Occipital lobe (tissue), 1 donor: ENCODE measurements at regions not wholly inside any gene's neighbourhood (a gene's known extent, or its start where the extent isn't known, plus 50 kb on each side); places are given as distances from the start of the nearest gene placed in this dataset.

ENCODE experiments used
- DNase-seq: peaks from one replicate; lab custom pipeline; 2025; lab: John Stamatoyannopoulos, UW

DNA sequence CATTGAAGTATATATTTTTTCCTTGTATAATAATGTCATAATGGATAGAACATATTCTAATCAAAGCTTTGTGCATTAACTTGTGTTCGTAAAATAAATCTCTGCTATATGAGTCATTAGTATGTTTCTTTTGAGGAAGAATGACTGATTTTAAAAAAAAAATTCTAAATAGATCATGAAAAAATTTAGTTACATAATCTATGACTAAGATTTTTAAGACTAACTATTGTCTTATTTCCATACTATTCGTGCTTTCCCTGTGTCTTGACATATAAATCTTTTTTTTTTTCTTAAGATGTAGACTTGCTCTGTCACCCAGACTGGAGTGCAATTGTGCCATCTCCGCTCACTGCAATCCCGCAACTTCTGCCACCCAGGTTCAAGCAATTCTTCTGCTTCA is 226.1 kb downstream of the DSEL start:
- no peak for DNase-seq

DNA sequence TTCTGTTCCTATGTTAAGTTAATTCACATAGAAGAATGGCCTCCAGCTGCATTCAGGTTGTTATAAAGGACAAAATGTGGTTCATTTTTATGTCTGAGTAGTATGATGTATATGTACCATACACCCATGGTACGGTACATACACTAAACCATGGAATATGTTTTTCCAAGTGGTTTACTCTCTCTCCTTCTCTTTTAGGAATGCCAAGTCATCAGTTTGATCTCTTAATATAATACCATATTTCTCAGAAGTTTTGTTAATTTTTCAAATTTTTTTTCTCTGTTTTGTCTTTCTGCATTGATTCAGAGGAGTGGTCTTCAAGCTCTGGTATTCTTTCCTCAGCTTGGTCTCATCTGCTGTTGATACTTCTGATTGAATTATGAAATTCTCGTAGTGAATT is 230.9 kb downstream of the DSEL start:
- no peak for DNase-seq

DNA sequence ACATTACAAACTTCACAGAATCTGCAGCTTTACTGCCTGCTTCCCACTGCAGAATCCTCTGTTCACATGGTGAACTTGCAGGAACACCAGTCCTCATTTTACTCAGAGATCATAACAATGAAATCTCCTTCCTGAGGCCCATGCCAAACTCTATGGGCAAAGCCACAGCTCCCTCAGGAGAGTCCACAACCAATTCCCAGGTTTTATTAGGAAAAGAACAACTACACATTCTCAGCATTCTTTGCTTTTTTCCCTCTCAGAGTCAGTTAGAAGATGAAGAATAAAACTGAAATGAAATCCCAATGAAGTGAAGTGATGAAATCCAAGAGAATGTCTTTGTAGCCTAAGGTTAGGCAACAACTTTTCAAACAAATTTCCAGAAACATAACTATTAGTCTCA is 233.7 kb downstream of the DSEL start:
- no peak for DNase-seq

DNA sequence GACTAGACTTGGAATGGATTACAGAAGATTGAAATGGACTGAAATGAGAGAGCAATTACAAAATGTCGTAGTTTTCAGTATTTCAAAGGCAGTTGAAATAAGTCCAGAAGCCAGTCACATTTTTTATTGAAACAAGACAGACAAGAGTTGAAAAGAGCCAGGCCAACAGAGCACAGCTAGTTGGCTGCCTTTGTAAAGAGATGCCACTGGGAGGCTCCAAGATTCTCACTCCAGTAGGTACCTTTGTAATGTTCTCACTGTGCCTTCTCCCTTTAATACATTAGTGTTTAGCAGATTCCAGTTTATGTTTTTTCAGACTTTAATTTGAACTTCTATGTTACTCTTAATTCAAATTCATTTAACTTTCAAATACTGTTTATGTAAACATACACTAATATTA is 234.8 kb downstream of the DSEL start:
- no peak for DNase-seq

DNA sequence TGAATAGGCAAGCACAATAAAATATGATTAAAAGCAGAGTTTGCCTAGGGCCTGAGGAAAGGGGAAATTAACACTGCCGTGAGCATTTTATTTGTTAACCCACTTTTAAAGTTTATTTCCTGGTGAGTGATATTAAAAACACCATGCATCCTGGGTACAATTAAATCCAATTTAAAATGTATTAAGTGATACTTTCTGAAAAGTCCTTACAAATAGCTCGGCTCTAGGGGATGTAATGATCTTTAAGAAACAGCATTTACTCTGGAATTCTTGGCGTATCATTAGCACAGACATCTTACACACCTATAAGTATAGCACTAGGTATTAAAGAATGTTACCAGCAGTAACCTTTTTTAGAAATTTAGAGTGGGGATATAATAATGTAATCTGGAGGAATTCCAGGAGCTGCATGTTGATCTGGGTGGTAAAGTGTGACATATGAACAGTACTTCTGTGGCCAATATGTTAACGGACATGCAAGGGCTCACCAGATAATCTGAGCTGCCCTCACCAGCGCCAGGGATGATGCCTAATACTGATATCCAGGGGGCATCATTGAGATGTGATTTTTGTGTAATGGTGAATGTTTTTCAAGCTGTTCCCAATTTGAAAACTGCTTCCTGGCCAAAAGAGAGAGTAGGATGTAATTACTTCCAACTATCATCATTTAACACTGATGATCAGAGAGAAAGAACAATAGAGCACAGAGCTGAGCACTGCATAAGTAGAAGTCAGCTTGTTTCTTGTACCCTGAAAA is 235.9 kb downstream of the DSEL start:
- no peak for DNase-seq

DNA sequence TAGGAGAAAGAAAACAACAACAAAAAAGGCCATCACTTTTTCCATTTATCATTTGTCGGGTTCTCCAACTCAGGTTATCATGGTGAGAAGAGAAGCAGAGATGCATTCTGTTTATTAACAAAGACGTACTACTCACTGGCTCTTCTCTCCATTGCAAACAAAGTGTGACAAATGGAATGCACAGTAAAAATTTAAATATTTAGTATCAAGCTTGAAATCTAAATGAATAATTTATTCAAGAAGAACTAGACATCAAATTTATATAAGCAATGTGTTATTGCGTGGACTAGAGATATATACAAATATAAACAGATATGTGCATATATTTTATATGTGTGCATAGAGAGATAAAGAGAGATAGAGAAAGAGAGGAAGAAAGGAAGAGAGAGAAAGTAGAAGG is 236.5 kb downstream of the DSEL start:
- no peak for DNase-seq

DNA sequence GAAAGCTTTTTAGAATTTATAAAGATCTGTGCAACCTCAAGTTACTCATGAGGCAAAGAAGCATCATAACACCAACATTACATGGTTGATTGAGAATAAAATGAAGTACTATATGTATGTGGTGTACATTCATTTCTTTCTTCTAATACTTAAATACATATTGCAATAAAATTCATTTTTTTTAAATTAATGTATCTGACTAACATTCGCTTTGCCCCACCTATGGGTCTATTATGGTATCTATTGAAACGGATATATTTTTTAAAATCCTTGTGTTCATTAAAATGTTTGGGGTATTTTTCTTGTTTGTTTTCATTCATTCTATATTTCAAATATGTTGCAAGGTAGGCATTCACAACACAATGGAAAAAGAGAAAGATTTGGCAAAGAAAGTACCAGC is 237.5 kb downstream of the DSEL start:
- DNase-seq = no peak

DNA sequence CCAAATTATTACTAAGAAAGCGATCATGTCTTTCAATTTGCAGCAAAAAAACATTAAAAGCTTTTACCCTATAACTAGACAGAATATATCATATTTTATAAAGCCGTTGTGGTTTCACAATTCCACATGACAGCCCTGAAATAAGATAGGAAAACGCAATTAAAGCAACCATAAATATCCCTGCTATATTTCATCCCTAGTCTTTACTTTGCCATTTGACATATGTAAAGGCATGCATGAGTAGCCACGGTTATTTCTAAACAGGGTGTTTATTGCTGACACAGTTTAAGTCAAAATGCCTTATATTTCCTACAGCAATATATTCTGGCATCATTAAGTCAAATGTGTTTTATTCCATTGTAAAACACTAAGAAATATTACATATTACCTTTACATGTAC is 239.9 kb downstream of the DSEL start:
- no peak for DNase-seq

DNA sequence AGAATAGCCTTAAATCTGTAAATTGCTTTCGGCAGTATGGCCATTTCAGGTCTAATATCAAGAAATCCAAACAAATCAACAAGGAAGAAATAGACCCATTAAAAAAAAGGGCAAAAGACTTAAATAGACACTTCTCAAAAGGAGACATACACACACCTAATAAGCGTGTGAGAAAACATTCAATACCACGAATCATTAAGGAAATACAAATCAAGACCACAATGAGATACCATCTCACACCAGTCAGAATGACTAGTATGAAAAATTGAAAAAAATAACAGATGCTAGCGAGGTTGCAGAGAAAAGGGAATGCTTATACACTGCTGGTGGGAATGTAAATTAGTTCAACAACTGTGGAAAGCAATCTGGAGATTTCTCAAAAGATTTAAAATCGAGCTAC is 243.2 kb downstream of the DSEL start:
- no peak for DNase-seq

DNA sequence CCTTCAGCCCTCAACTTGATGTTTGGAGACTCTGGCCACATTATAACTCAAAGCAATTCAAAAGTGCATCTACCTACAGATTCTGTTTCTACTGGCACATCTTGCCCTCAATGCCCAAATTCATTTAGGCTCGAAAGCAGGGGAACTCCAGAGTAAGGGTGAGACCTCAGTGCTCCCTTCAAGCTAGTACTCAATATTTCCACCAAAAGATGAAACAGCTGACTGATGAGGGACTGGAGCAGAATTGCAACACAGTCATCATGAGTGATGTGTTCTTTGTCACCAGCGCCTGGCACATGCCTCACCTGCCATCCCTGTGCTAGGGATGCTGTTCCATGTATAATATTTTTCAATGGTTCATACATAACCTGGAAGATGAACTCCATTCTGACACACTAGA is 247.3 kb downstream of the DSEL start:
- no peak for DNase-seq

DNA sequence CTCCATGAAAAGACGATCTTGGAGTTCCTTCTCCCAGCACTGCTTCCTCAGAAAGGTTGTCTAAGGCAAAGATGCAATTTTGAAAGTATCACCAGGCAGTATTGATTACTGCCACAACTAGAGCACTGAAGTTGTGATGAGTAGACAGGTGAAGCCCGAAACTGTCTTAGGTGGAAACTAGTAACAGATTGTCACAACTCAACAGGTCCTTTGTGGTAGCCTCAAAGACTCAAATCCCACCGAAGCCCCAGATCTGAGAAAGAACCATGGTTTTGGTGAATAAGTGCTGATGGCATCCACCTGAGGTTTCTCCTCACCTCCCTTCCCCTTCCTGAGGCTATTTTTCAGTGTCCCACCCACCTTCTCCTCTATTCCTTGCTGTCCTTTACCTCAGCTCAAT is 248.0 kb downstream of the DSEL start:
- no peak for DNase-seq

DNA sequence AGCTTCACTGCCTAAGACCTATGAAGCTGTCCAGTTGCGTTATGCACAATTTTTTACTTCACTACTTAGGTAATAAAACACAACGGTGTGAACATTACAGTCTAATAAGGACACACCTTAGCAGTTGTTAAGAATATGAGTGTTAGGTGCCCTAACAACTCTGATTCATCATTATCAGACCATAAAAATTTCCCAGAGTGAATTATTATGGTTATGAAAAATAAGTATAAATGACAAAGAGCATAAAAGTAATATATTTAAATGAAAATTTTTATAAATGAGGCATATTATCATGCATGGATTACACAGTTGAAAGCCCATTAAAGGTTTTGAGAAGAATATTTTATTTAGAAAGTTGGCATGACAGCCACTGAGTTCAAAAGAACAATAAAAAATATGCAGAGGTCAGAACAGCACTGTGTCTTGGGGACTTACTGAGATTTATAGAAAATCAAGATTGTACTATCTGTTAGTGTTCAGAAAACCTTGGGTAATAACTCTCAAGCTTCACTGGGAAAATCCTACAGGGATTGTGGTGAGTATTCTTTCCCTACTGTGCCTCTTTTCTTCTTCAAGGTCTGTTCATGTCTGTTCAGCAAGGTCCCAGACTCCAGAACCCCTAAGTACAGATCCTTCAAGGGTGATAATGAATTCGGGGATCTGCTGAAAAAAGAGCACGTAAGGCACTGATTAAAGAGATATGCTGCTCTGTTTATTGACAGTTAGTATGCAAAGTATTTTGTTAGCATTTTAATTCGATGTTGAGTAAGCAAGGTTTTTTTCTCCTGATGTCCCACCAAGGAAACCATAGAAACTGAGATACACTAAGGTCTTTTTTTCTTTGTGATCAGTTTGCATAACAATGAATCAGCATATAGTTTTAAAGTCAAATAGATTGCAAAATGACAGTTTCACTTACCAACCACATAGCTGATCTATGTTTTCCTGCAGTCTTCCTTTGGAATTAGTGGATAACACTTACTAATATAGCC is 250.0 kb downstream of the DSEL start:
- no peak for DNase-seq

DNA sequence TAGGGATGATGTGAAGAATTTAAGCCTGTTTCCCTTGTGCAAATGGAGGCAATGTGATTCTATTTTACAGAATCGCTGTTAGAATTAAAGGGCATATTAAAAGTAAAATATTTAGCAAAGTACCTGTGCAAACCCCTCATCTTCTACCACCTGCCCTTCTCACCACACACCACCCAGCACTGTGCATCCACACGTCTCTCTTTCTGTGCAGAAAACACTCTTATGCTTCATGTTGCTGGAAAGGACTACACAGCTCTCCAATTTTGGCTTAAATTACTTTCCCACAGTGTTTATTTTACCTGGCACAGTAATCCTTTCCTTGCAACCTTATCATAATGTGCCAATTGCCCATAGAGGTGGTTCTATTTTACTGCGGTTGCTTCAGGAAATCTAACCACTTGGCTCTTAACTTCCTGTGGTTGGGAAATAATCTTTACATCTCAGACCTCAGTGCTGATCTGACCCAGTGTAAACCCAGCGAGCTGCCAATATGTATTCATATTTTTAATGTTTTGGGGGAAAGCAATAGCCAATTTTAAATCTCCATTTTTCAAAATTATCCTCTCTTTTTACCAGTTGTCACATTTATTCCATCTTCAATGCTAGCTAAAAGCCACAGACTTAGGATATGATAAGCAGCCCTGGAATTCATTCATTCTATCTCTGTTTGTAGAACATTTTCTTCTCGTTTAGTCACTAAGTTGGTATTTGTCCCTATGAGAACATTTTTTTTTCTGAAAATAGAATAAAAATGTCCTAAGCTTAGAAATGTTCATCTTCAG is 250.9 kb downstream of the DSEL start:
- DNase-seq = no peak

DNA sequence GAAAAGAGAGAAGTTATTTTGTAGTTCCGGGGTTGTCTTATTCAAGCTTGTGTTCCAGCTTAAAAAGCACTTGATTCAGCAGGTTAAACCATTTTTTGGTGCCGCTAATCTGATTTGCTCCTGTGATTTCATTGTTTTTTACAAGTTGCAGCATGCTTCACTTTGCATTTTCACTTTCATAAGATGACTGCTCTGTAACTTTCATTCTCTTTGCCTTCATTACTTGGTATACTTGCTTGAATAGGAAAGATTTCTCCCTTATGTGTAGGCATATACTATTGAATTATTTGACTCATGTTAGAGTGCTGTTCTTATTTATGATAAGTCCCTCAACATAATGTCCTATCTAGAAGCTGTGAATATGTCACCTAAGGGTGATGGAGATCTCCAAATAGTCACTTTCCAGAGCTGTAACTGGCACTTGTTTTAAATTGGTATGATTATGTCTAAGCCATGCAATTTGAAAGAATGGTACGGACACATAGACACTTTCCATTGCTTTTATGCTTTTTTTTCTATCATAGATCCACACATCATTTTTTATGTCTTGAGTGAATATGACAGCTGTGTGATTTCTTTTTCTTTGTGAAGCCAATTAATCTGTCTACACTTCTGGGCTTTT is 254.5 kb downstream of the DSEL start:
- no peak for DNase-seq

DNA sequence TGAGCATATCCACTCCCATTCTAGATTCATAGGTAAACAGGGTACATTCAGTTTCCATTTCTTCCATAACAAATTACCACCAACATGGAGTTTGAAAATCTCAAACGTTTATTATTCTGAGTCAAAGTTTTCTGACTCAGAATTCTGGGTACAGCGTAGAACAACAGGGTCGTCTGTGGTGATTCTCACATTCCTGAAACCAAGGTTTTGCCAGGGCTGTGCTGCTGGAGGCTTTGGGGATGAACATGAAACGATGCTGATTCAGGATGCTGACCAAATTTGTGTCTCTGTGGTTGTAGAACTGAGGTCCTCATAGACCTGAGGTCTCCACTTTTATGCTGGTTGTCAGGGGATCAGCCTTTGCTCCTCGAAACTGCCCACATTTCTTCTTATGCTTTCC is 255.7 kb downstream of the DSEL start:
- no peak for DNase-seq

DNA sequence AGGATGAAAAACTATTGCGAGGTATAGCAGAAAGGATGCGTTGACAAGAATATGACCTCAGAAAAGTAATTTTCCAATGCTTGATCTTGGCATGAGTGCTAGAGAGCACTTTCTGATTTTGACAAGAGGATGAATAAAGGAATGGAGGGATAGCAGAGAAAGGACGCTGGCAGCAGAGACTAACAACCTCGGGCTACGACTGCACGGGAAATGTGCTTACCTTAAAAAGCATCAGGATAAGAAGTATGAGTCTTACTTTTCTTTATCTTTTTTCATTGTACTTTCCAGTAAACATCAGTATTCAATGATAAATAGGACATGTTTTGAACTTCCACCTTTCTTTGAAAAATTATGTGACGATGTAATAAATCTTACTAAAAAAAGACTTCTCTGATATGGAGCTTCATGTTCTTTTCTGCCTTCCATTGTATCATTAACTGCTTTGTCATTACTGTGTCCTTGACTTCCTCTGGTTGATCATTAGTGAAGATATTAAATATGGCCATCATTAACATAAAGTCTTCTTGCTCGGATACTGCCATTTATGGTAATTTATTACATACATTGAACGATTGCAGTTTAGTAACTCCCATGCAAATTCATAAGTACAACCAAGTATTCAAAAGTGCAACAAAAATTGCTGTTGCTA is 265.6 kb downstream of the DSEL start:
- no peak for DNase-seq

DNA sequence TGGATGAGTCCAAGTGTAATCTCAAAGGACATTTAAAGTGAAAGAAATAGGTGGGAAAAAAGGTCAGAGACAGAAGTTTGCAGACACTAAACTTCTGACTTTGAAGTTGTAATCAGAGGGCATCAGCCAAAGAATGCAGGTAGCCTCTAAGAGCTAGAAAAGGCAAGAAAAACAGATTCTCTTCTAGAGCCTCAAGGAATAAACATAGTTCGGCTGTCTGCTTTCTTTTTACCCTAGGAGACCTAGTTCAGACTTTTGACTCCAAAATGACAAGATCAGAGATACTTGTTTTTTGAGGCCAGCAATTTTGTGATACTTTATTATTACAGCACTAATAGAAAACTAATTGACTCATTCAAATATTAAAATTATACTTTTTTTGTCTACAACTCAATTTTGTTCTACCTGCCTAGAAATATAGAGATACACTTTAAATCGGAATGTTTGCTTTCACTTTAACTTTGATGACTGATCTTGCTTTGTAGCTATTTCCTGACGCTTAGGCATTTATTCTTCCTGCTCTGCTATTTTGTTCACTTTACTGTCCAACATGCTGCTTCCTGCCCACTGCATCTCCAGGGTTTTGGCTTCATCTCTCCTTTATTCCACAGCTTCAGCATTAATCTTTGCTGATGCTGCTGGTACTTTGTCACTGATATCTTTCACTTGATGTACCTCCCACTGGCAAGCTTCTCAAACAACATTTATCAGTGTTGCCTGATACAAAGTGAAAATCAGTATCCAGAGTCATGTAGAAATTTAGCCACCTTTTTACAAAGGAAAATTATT is 272.5 kb downstream of the DSEL start:
- DNase-seq = no peak

DNA sequence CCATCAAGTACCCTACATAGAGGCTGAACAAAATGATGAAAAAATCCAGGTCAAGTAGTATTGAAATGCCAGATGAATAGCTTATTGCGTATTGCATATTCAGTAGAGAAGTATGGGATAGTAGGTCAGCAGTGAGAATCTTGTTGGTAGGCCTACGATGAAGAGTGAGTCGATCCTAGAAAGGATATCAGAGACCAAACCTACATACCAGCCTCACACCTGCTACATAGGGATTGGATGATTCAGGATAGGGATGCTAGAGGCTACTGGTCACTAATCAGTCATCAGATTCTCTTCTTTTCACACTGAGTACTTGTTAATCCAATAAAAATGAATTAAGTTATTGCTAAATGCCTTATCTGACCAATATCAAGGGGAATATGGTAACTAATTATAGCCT is 274.5 kb downstream of the DSEL start:
- no peak for DNase-seq

DNA sequence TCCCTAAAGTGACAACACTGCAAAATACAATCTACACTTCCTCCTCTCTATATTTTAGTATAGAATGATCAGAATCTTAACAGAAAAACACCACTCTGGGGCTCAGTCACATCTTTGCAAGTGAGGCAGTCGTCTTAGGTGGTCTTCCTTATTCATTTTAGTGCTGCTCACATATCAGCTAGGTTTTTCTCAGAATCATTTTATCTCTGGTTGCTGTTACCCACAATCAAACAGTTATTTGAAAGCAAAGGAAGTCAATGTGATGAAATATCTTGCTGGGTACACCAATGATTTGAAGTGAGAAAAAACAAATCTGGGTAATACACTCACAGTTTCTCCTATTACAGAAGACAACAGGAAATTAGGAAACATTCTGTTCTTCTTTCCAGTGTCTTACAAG is 275.2 kb downstream of the DSEL start:
- no peak for DNase-seq

DNA sequence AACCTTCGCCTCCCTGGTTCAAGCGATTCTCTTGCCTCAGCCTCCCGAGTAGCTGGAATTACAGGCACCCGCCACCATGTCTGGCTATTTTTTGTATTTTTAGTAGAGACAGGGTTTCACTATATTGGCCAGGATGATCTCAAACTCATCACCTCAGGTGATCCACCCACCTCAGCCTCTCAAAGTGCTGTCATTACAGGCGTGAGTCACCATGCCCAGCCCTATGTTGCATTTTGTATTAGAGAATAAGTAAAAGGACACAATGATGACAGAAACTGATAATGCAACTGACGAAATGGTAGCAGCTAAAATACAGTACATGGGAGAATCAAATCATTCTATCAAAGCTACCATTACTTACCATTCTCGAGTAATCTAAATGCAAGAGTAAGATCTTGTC is 276.7 kb downstream of the DSEL start:
- no peak for DNase-seq
